GM18520 (cell line): ENCODE measurements at regions not wholly inside any gene's neighbourhood (a gene's known extent, or its start where the extent isn't known, plus 50 kb on each side); places are given as distances from the start of the nearest gene placed in this dataset.

ENCODE experiments used
- ATAC-seq: cut with Tn5 transposase; IDR thresholded peaks from one replicate; pipeline ENCODE4 v1.9.1; 2021; ENCODE audit not compliant: unreplicated experiment

DNA sequence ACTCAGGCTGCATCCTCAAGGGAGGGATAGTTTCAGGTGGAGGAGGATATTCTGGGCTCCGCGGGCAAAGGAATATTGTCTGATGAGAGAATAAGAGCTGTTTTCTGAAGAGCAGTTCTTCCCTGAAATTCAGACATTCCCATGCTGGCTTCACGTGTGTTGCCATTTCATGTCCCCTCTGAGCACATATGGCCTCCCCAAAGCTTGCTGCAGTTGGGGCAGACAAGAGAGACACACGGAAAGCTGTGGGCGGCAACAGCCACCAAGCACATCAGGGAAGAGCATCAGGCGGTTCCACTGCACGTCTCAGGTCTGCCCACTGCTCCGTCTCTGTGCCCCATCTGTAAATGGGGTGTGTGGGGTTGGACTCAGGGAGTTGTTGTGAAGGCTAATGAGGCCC is 247.5 kb upstream of the TSHZ3 start:
- ATAC-seq, result no peak

DNA sequence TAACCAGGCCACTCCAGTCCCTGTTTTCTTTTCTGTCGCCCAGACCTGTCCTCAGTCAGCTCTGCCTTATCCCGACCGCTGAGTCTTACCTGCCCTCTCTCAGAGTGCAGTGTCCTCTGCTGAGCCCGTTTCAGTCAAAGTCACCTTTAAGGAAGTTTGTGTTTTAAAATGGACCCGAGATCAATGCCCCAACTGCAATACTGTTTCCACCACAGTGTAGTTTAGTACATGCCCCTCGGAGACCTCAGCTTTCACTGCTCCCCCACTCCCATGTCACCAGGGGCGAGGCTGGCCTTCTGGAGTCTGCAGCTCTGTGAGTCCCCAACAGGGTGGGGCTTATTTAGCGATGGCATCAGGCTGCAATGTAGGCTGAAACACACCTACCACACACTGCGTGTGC is 248.4 kb upstream of the TSHZ3 start:
- no peak for ATAC-seq

DNA sequence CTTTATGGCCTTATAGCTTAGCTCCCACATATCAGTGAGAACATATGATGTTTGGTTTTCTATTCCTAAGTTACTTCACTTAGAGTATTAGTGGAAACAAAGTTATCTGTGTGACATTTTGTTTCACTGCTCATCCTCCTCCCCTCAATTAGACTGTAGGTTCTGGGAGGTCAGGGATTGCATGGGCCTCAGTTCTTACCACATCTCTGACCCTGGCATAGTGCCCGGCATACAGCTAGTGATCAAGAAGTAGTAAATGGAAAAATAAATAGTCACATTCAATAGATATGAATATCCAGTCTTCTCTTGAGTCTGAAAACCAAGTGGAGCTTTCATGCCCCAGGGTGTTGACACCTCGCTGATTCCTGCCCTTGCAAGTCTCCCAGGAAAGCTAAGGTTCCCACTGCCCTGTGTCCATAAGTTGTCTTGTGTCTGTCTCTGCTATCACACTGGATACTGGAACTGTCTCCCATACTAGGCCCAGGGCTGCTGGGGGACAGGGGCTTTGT is 249.5 kb upstream of the TSHZ3 start:
- ATAC-seq, result no peak

DNA sequence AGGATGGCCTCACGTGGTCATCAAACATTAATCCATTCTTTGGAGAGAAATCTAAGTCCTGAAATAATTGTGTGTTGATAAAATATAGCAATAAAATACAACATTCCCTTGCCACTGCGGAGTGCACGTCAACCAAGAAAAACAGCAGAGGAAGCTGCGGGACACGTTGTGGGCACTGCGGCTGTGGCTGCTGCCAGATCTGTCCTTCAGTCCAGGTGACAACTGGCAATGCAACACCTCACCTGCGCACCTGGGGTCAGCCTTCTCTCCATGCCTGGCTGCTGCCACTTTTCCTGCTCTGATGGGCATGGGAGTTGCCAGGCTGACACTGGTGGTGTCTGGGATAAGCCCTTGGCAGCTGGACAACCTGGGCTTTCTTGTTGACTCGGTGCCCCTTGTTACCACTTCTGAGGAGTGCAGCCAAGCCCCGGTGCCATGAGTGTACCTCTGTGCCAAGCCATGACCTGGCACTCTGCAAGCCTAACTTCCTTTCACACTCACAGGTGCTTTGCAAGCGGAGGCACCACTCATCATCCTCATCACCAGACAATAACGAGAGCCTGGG is 251.6 kb upstream of the TSHZ3 start:
- ATAC-seq, result no peak

DNA sequence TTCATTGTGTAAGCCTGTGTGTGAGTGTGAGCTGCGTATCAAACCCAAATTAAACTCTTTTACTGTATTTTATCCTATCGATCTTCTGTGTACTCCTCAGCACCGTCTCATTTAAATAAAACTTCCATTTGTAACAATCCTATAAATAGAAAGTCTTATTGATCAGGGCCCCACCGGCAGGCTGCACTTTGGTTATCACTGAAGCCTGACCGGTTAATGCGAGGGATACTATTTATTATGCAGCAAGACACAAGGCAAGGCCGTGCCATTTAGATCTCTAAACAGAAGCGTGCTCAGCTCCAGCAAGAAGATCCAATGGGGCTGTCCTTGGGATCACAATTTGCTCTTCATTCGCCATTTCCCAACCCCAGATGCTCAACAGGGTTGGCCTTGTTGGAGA is 252.6 kb upstream of the TSHZ3 start:
- ATAC-seq, result no peak

DNA sequence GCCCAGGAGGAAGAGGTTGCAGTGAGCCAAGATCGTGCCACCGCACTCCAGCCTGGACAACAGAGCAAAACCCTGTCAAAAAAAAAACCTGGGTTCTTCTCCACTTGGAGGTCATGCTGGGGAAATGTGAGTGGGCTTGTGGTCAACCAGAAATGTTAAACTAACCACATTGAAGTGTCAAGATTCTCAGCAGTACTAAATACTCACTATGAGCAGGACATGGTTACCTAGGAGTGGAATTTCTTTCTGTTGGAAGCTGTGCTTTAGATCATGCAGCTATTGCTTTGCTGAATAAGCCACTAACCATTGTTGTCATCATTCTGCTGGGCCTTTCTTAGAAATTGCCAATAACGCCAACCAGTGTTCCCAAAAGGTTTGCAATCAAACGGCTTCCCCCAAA is 253.3 kb upstream of the TSHZ3 start:
- no peak for ATAC-seq

DNA sequence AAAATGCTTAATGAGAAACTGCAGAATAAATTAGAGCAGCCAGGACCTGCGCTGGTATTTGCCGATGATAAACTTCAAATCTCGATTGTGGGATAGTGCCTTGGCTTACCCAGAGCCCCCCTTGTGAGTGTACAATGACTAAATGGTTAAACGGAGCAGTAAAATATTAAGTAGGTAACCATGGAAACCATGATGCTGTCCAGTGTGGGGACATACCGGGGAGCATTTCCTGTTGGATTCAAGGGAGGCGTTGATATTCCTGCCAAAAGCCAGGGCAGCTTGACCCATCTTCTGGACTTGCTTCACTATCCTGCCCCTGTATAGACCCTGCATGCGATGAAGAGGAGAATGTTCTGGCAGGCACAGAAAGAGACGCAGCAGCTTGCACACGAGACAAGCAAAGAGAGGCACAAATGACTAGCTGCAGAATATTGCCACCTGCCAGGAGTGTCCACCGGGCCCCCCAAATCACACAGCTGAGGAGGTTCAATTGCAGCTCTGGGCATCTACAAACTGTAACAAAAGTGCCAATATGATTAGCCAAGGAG is 255.3 kb upstream of the TSHZ3 start:
- ATAC-seq, result no peak

DNA sequence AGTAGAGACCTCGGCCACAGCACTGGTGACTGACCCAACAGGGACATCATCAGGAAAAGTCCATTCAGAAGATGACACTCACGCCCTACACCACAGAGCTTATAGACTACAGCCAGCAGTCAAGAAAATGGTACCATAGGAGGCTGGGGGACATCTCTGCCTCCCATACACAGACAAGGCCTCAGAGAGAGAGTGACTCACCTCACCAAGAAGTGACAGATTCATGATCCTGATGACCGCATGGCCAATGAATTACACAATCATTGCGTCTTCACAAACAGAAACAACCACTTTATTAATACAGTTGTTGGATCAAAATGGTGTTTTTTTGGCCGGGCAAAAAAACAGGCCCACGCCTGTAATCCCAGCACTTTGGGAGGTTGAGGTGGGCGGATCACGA is 260.8 kb upstream of the TSHZ3 start:
- ATAC-seq, result no peak

DNA sequence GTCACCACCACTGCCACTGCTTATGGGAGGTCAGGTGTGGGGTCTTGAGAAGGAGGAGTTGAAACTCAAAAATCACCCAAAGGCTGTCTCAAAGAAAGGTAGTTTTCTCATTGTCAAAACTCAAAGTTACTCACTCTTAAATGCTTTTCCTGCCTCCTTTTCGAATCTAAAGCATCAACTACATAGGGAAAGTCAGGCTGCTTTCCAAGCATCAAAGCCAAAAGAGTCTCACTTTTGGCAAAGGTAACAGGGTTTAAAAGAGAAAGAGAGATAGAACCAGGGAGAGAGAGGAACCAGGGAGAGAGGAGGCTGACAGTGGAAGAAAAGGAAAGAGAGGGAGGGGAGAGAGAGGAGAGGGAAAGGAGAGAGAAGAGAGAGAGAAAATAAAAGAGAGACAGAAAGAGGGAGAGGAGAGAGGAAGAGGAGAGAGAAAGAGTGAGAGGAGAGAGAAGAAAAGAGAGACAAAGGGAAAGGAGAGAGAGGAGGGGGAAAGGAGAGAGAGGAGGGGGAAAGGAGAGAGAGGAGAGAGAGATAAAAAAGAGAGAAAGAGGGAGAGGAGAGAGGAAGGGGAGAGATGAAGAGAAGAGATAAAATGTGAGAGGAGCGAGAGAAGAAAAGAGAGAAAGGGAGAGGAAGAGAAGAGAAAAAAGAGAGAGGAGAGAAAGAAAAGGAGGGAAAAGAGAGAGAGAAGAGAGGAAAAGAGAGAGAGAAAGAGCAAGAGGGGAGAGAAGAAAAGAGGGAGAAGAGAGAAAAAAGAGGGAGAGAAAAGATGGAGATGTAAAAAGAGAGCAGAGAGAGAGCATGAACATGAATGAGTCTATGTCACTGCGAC is 262.0 kb upstream of the TSHZ3 start:
- no peak for ATAC-seq

DNA sequence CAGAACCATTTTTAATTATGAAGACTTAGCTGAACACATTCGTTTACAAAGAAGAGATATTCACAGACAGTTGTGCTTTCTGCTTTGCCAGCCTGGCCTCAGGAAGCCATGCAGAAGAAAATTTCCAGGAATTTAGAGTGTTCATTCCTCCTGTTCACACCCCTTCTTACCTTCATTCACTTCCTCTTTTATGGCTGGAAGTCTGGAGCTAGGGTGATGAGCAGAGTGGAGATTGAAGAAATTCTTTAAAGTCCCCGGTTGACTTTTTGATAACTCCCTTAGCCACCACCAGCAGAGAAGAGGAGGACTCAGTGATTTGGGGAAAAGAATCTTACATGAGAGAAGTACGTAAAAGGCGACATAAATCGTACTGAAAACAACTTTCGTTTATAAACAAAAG is 263.6 kb upstream of the TSHZ3 start:
- no peak for ATAC-seq

DNA sequence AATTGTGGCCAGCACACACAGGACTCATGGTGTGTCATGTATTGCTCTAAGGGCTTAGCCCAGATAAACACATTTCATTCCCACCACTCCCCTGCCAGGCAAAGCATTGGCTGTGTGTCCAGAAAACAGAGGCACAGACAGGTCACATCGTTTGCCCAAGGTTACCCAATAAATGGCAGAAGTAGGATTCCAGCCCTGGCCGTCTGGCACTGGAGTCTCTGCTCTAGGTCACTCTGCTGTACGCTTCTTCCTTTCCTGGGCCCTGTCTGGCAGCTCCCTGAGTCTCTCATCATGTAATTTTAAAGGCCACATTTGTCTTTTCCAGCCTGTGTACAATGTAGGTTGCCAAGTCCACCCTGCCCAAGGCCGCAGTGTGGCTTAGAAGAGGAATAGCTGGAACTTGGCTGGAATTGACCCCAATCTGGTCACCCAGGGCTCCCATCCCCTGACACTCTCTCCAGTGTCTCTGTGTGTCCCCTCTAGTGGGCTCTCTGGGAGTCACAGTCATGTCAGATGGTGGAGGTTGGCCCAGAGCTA is 264.5 kb upstream of the TSHZ3 start:
- ATAC-seq, result no peak

DNA sequence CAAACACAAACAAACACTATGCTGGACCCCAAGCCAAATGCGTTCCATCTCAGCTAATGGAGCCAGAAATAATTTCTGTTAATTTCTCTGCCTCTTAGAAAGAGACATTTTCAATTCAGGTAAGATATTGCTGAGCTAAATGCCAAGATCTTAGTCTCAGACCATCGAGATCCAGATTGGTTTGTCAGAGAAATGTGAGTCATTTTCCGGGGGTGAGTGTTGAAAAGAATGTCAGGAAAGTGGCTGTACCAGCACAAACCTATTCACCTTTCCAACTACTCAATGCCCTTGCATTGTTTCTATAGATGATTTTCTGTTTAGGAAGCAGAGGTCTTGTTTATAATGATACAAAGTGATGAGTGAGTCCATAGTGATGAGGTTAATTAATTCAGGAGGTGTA is 266.8 kb upstream of the TSHZ3 start:
- no peak for ATAC-seq

DNA sequence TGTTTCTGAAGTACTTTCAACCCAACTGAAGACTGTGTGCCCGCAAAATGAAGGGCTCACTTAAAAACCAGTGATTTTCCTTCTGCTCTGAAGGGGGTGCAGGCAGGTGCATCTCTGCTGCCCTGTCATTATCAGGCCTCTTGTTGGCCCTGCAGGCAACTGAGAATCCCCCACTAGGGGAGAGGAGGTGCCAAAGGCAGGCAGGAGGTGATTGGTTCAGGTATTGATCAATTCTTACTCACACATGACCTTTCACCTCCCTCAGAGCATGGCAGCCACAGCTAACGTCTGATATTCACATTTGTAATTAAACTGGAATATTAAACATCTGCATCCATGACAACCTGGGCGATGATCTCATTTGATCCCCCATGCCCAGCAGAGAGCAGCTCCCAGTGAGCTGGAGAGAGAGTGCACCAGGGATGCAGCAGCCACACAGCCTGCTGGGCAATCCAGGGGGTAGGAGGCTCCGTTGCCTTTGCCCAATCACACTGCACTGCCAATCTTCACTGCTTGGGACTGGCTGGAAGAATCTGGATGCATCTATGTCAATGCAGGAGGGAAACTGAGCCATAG is 267.9 kb upstream of the TSHZ3 start:
- no peak for ATAC-seq

DNA sequence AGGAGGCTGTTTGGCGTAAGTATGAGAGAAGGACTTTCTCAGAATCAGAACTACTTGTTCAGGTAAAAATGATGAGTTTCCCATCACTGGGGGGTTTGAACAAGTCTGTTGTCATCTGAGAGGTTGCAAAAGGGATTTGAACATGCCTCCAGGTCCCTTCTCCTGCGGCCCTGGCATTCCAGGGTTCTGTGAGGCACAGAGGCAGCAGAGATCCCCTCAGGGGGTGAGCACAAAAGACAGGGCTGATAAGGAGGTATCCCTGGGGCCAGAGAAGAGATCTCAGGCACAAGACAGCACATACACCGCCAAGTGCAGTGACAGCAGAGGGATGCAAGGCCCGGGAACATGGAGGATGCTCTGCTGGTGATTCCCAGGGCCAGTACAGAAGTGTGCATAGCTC is 275.8 kb upstream of the TSHZ3 start:
- ATAC-seq, result no peak

DNA sequence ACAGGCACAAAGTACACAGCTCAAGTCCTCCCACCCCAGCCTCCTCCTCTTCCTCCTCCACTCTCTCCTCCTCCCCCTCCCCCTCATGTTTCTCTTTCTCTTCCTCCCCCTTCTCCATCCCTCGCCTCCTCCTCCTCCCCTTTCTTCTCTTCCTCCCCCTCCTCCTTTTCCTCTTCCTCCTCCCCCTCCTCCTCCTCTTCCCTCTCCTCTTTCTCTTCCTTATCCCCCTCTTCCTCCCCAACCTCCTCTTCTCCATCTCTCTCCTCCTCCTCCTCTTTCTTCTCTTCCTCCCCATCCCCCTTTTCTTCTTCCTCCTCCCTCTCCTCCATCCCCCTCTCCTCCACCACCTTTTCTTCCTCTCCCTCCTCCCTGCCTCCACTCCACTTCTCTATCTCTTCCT is 276.3 kb upstream of the TSHZ3 start:
- ATAC-seq, result no peak

DNA sequence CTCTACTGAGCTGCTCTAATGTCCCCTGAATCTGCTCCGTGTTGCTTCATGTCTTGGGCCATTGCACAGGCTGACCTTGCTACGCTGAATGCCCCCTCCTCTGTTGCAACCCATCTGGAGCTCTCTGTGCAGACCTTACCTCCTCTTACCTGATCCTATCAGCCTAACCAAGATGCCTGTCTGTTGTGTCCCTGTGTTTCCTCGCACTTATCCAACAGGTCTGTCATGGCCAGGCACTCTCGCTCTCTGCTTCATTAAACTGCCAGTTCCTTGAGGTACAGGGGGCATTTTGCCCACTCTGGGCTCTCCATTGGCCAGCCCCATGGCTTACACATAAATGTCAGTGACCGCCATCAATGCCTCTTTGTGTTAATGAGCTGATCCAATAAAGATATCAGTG is 277.7 kb upstream of the TSHZ3 start:
- ATAC-seq, result no peak

DNA sequence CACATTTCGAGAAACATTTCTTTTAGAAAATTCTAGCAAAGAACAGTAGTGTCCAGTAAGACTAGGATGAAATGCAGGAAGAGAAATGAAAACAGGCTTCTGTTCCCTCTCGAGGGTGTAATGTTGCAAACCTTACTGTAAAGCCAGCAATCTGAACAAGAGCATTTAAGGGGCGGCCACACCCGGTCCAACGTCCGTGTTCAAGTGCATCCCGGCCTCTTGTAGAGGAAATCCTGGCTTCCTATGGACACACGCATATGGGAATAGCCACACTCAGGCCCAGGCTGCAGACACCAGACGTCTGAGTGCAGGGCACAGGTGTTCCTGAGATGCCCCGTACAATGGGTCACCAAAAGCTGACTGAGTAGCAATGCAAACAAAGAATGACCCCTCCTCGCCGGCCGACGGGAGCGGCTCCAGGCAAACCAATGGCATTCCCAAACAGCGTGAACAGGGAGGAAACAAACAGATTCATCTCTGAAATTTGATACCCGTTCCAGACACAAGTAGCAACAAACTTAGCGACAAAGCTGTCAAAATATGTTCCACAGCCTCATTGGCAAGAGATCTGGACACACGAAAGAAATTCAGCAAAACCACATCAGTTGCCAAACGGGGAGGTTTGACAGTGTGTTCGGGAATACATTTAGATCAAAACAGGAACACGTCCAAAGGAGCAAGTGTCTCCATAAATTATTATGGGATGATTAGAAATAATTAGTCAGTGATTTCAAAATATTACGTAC is 278.6 kb upstream of the TSHZ3 start:
- no peak for ATAC-seq

DNA sequence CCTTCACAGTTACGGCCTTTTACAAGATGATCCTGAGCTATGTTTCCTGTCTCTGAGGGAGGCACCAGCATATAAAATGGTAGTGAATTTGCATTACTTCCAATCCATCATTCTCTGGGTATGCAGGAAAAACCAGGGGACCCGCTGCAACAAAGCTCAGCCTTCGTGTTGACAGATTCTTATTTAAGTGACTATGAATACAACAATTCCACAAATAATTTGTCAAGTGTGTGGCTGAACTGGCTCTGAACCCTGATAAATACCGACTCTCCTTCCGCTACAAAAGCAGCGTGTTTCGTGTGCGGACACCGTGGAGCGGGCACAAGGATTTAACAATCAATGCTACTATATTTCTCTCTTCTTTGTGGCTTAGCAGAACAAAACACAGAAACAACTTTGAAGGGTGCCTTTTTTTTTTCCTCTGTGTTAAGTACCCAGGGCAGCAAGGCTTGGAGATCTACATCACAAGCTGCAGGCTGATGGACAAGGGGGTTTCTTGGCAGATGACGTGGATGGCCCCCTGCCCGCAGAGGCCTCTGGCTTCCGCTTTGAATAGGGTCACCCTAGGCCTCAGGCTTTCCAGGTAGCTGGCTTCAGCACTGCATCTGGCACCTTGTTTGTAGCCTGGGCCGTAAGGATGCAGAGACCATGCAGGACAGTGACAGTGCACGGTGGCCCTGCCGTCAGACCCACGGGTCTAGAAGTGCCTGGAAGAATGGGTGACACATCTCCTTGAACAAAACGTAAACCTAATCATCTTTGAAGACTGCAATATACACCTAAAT is 280.5 kb upstream of the TSHZ3 start:
- no peak for ATAC-seq

DNA sequence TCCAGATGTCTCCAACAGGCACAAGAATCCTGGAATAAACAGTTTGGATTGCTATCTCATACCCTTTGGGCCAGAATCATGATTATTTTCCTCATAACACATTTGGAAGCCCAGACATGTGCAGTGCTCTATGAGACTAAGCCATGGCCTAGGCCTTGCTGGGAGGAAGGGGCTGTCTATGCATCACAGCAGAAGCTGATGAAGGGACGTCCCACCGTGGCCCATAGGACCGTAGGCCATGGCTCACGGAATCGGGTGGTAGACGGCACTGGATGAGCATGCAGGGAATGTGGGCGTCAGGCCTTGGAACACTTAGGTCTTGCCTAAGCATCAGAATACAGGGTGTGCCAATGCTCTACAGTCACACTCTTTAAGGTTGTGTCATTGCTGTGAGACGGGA is 283.8 kb upstream of the TSHZ3 start:
- no peak for ATAC-seq

DNA sequence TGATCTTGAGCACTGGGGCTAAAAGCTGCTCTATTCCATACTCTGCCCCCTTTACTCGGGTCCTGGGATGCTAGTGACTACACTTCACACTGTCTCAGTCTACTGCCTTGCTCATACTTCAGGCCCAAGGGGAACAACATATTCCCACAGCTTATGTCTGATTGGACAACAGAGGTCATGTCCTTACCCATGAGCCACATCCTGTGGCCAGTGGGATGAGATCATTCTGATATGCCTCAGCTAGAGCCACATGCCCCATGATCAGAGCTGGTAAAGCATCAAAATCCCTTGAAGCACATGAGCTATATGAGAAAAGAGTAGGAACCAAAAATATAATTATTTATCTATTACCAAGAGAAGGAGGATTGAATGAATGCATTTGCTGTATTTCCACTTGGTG is 290.1 kb upstream of the TSHZ3 start:
- no peak for ATAC-seq
